B cell (primary cell): ENCODE measurements at regions not wholly inside any gene's neighbourhood (a gene's known extent, or its start where the extent isn't known, plus 50 kb on each side); places are given as distances from the start of the nearest gene placed in this dataset.

Source experiments
- CTCF ChIP-seq: fragments of 200-600 bp; IDR thresholded peaks from one replicate; pipeline ENCODE4 v1.8.0; 2022; ENCODE audit warnings: antibody characterized with exemption, mild to moderate bottlenecking
- EZH2 ChIP-seq: IDR thresholded peaks from 2 replicates; pipeline ENCODE4 v1.6.1; 2012; ENCODE audit warnings: borderline replicate concordance, low read depth, mild to moderate bottlenecking, moderate library complexity, low read length; ENCODE audit not compliant: insufficient read depth, poor library complexity, severe bottlenecking

- TF ChIP-seq CTCF (no peak), EZH2 (no peak)
These were observed 103.7 kb upstream of the ATP8B1 start for GRCh38 chr18:57906852-57907251.
